ENCODE measurements at regions not wholly inside any gene's neighbourhood (a gene's known extent, or its start where the extent isn't known, plus 50 kb on each side); places are given as distances from the start of the nearest gene placed in this dataset.

DNA sequence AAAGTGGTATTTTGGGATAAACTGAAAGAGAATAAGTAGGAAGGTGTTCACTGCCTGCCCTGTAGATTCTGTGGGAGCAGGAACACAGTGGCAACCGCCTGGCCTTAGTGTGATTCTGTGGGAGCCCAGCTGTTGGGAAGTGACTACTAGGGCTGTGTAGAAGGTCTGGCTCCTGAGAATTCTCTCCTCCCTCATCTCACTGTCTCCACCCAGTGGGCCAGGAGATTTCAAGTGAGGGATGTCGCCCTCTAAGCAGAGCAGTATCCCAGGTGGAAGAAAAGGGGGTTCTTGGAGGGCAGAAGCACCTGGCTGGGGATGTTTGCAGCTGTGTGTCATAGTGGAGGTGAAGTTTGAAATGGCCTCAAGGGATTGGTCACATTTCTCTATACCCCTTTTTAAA, 113.7 kb downstream of the TBC1D30 start:
- Histone ChIP-seq H3K4me1 (ENCODE audit: insufficient read depth, low read length) (no peaks in the 10 kb centered on the region), H2AFZ (ENCODE audit: low read depth, low read length) (no peak overlapping the region), H4K20me1 (ENCODE audit: insufficient read depth, low read length) (no peaks in the 10 kb centered on the region), H3K27me3 (ENCODE audit: insufficient read depth, low read length, poor library complexity) (peaks cover 3% of the 10 kb centered on the region), H3K27ac (ENCODE audit: low read length) (no peak overlapping the region), H3K79me2 (ENCODE audit: insufficient read depth, low read length) (no peaks in the 10 kb centered on the region), H3K9ac (ENCODE audit: low read depth, low read length) (no peak overlapping the region), H3K4me2 (ENCODE audit: insufficient read depth, low read length) (no peak overlapping the region), H3K36me3 (ENCODE audit: insufficient read depth, low read length) (no peaks in the 10 kb centered on the region), H3K9me3 (ENCODE audit: insufficient read depth, low read length, severe bottlenecking) (no peaks in the 10 kb centered on the region), H3K4me3 (ENCODE audit: low read depth in 1 of 2, low read length in 2 of 2) (no peak overlapping the region)
- DNase-seq = no peak
- no peak for TF ChIP-seq EZH2 (IDR thresholded peaks at IDR 0.05; ENCODE audit: borderline replicate concordance, low read depth, low read length, severe bottlenecking)
- TF ChIP-seq CTCF (IDR thresholded peaks at IDR 0.05; ENCODE audit: borderline replicate concordance, extremely low read depth, low read length, poor library complexity, severe bottlenecking) = no peak
- no peak for ATAC-seq (ENCODE audit: insufficient read depth, low read depth)

- no peaks in the 10 kb centered on the region for H3K27me3 ChIP-seq (ENCODE audit: insufficient read depth, low read length, poor library complexity)
- DNase-seq (peak; percentile 25), ATAC-seq (ENCODE audit: insufficient read depth, low read depth) (peak; percentile 90)
- no peaks in the 10 kb centered on the region for H3K36me3 ChIP-seq (ENCODE audit: insufficient read depth, low read length)
- no peak overlapping the region for H3K27ac ChIP-seq (ENCODE audit: low read length)
- H3K4me3 ChIP-seq (ENCODE audit: low read depth in 1 of 2, low read length in 2 of 2) = no peak overlapping the region
- no peak for TF ChIP-seq EZH2 (IDR thresholded peaks at IDR 0.05; ENCODE audit: borderline replicate concordance, low read depth, low read length, severe bottlenecking)
- no peak for TF ChIP-seq CTCF (IDR thresholded peaks at IDR 0.05; ENCODE audit: borderline replicate concordance, extremely low read depth, low read length, poor library complexity, severe bottlenecking)
- no peaks in the 10 kb centered on the region for H3K9me3 ChIP-seq (ENCODE audit: insufficient read depth, low read length, severe bottlenecking)
- no peaks in the 10 kb centered on the region for H3K79me2 ChIP-seq (ENCODE audit: insufficient read depth, low read length)
- no peaks in the 10 kb centered on the region for H4K20me1 ChIP-seq (ENCODE audit: insufficient read depth, low read length)
- H2AFZ ChIP-seq (ENCODE audit: low read depth, low read length) = no peak overlapping the region
- H3K4me1 ChIP-seq (ENCODE audit: insufficient read depth, low read length) = no peaks in the 10 kb centered on the region
- H3K9ac ChIP-seq (ENCODE audit: low read depth, low read length) = no peak overlapping the region
- no peak overlapping the region for H3K4me2 ChIP-seq (ENCODE audit: insufficient read depth, low read length)
These were observed 119.2 kb downstream of the TBC1D30 start for GRCh38 chr12:64943686-64944085.

- no peak overlapping the region for H3K4me3 ChIP-seq (ENCODE audit: low read depth in 1 of 2, low read length in 2 of 2)
- no peak overlapping the region for H3K27ac ChIP-seq (ENCODE audit: low read length)
- H3K27me3 ChIP-seq (ENCODE audit: insufficient read depth, low read length, poor library complexity) = no peaks in the 10 kb centered on the region
- no peaks in the 10 kb centered on the region for H4K20me1 ChIP-seq (ENCODE audit: insufficient read depth, low read length)
- no peak overlapping the region for H2AFZ ChIP-seq (ENCODE audit: low read depth, low read length)
- H3K4me2 ChIP-seq (ENCODE audit: insufficient read depth, low read length) = no peak overlapping the region
- H3K79me2 ChIP-seq (ENCODE audit: insufficient read depth, low read length) = no peaks in the 10 kb centered on the region
- no peak for DNase-seq
- no peak for ATAC-seq (ENCODE audit: insufficient read depth, low read depth)
- no peaks in the 10 kb centered on the region for H3K36me3 ChIP-seq (ENCODE audit: insufficient read depth, low read length)
- H3K9me3 ChIP-seq (ENCODE audit: insufficient read depth, low read length, severe bottlenecking) = no peaks in the 10 kb centered on the region
- H3K4me1 ChIP-seq (ENCODE audit: insufficient read depth, low read length) = no peaks in the 10 kb centered on the region
- no peak for TF ChIP-seq CTCF (IDR thresholded peaks at IDR 0.05; ENCODE audit: borderline replicate concordance, extremely low read depth, low read length, poor library complexity, severe bottlenecking)
- TF ChIP-seq EZH2 (IDR thresholded peaks at IDR 0.05; ENCODE audit: borderline replicate concordance, low read depth, low read length, severe bottlenecking) = no peak
- no peak overlapping the region for H3K9ac ChIP-seq (ENCODE audit: low read depth, low read length)
These were observed 120.5 kb downstream of the TBC1D30 start for GRCh38 chr12:64944966-64945365.

Measured in DND-41 (cell line).